Suprapubic skin (tissue), 4 donors: ENCODE measurements at regions not wholly inside any gene's neighbourhood (a gene's known extent, or its start where the extent isn't known, plus 50 kb on each side); places are given as distances from the start of the nearest gene placed in this dataset.

Experiments used
- DNase-seq, 2 donors: peaks; one replicate each; pipeline ENCODE4 v3.0.0-alpha.2; 2019; ENCODE audit warnings: low spot score in 2 of 2
- H3K27ac ChIP-seq: fragments of 200-600 bp; sonication (generic); one replicate; pipeline ENCODE4 v1.5.1; 2019
- H3K27me3 ChIP-seq: fragments of 200-600 bp; sonication (generic); one replicate; pipeline ENCODE4 v1.5.1; 2019
- H3K36me3 ChIP-seq: fragments of 200-600 bp; sonication (generic); one replicate; pipeline ENCODE4 v1.5.1; 2019
- H3K4me1 ChIP-seq: fragments of 200-600 bp; sonication (generic); one replicate; pipeline ENCODE4 v1.5.1; 2019
- H3K4me3 ChIP-seq: fragments of 200-600 bp; sonication (generic); one replicate; pipeline ENCODE4 v1.5.1; 2019; ENCODE audit warnings: mild to moderate bottlenecking
- H3K9me3 ChIP-seq: fragments of 200-600 bp; sonication (generic); one replicate; pipeline ENCODE4 v1.5.1; 2019
- POLR2A ChIP-seq, 2 donors: fragments of 450-650 bp; IDR thresholded peaks; one replicate each; pipeline ENCODE4 v1.6.1; 2017; ENCODE audit warnings: antibody characterized with exemption in 2 of 2, mild to moderate bottlenecking in 2 of 2, moderate library complexity in 2 of 2
- WGBS: methylation state at CpG from one replicate; pipeline ENCODE4 v1.1.5; 2018; 5-methylcytosine and 5-hydroxymethylcytosine counted together

DNA sequence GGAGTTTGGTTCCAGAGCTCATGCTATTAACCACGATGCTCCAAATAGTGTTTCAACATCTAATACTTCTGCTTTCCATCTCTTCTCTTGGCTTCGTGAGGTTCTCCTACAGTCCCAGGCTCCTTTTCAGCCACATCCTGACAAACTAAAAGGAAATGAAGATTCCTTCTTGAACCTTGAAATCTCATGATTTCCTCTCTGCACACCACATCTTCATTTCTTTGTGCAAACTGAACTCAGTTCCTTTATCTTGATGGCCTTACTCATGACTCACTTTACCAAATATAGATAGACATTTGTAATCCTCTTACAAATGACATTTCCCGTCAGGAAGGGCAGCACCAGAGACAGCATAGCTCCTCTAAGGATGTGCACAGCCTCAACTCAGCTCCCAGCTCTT, 50.0 kb upstream of the ITGA4 start:
- Histone ChIP-seq H3K27ac (no peak overlapping the region), H3K4me1 (no peaks in the 10 kb centered on the region), H3K9me3 (no peaks in the 10 kb centered on the region), H3K4me3 (no peak overlapping the region), H3K36me3 (no peaks in the 10 kb centered on the region), H3K27me3 (no peaks in the 10 kb centered on the region)
- DNase-seq: no peak
- TF ChIP-seq POLR2A (IDR thresholded peaks at IDR 0.05): no peak
- WGBS: 84% methylated on average over 3 of the region's 3 CpGs
